ENCODE measurements at regions not wholly inside any gene's neighbourhood (a gene's known extent, or its start where the extent isn't known, plus 50 kb on each side); places are given as distances from the start of the nearest gene placed in this dataset.

DNA sequence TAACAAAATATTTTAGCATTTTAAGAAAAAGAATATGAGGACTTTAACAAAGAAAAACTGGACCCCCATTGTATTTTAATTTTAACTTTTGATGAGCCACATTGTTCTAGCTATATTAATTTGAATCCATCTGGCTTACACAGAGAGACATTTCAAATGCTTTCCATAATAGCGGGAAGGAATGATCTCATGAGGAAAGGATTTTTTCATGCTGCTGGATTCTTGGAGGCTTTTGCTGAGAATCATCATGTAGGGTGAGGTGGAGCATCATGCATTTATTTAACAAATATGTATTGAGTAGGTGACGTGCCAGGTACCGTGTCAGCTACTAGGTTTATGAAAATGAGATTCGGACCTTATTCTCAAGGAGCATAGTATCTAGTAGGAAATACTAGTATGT, 1006.3 kb downstream of the SORCS1 start:
- in situ Hi-C loops (cut with HindIII; ENCODE audit: low pct_ligation_motif_present, low pct_unique_long_range_greater_than_20kb, low sequenced_read_pairs): no loop called here
- DNase-seq: no peak

DNA sequence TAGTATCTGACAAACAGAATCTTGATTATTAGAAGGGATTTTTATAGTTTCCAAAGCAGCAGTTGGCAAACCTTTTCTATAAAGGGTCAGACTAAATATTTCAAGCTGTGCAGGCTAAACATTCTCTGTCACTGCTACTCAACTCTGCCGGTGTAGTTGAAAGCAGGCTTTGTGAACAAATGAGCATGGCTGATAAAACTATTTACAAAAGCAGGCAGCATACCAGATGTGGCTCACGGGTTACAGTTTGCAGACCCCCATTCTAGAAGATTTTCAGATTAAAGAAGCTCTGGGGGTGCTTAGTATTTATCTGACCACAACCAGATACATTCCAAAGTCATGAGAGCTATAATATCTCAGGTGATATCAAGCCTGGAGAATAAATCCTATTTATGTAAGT, 1017.5 kb downstream of the SORCS1 start:
- no peak for DNase-seq
- in situ Hi-C loops (cut with HindIII; ENCODE audit: low pct_ligation_motif_present, low pct_unique_long_range_greater_than_20kb, low sequenced_read_pairs): no loop called here

- in situ Hi-C loops (cut with HindIII; ENCODE audit: low pct_ligation_motif_present, low pct_unique_long_range_greater_than_20kb, low sequenced_read_pairs): no loop called here
- DNase-seq: no peak
These were observed 1024.6 kb downstream of the SORCS1 start for GRCh38 chr10:106139915-106140314.

DNA sequence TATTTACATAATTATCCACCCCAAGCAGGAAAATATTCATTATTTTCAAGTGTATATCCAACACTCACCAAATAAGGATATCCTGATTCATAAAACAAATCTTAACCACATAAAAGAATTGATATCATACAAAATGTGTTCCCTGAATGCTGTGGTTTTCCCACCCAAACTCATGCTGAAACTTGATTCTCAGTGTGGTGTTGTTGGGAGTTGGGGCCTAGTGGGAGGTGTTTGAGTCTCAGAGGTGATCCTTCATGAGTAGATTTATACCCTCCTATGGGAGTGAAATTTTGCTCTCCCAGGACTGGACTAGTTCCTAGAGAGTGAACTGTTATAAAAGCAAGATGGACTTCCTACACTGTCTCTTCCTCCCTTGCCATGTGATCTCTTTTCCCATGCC, 1028.3 kb downstream of the SORCS1 start:
- DNase-seq: no peak
- in situ Hi-C loops (cut with HindIII; ENCODE audit: low pct_ligation_motif_present, low pct_unique_long_range_greater_than_20kb, low sequenced_read_pairs): no loop called here

- in situ Hi-C loops (cut with HindIII; ENCODE audit: low pct_ligation_motif_present, low pct_unique_long_range_greater_than_20kb, low sequenced_read_pairs): no loop called here
- no peak for DNase-seq
These were observed 1030.0 kb downstream of the SORCS1 start for GRCh38 chr10:106134326-106135000.

- in situ Hi-C loops (cut with HindIII; ENCODE audit: low pct_ligation_motif_present, low pct_unique_long_range_greater_than_20kb, low sequenced_read_pairs): no loop called here
- no peak for DNase-seq
These were observed 1031.1 kb downstream of the SORCS1 start for GRCh38 chr10:106133451-106133850.

DNA sequence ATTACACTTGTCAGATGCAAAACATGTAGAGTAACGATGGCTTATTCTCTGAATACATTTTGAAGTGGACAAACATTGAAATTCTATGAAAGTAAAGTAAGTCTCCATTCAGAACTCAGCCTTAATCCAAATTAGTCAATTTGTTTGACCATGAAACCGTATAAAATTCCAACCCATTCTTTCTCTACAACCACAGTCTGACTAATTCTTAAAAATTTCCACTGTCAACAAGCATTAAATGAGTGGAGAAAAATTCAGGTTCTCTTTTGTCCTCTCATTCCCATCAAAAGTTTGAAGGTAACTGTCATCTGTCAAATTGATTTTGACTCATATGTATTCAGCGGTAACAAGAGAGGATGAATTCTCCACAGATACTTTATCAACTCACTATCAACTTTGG, 1031.5 kb downstream of the SORCS1 start:
- in situ Hi-C loops (cut with HindIII; ENCODE audit: low pct_ligation_motif_present, low pct_unique_long_range_greater_than_20kb, low sequenced_read_pairs): no loop called here
- no peak for DNase-seq

GRCh38 chr10:106114656-106115186, 1049.8 kb downstream of the SORCS1 start:
- DNase-seq: no peak
- in situ Hi-C loops (cut with HindIII; ENCODE audit: low pct_ligation_motif_present, low pct_unique_long_range_greater_than_20kb, low sequenced_read_pairs): no loop called here

DNA sequence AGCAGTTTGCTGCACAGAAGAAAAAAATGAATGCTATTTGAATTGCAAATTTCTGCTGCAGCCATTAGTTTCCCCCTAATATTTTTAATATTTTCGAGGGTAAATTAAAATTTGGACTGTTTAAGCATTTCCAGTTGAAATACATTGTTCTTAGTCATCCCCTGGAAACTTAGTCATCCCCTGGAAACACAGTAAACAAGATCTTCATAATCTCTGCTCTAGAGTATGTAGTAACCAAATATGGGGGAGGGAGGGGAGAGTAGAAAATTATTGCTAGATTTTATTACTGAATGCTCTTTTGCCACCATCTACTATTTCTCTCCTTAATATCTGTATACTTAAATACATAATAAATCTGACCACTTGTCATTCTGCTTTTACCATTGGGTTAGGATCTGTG, 1053.3 kb downstream of the SORCS1 start:
- in situ Hi-C loops (cut with HindIII; ENCODE audit: low pct_ligation_motif_present, low pct_unique_long_range_greater_than_20kb, low sequenced_read_pairs): no loop called here

GRCh38 chr10:106107706-106108105, 1056.8 kb downstream of the SORCS1 start:
- no peak for DNase-seq
- in situ Hi-C loops (cut with HindIII; ENCODE audit: low pct_ligation_motif_present, low pct_unique_long_range_greater_than_20kb, low sequenced_read_pairs): no loop called here

More for the DNA sequence above, 1053.3 kb downstream of the SORCS1 start:
- DNase-seq: no peak

- no peak for DNase-seq
- in situ Hi-C loops (cut with HindIII; ENCODE audit: low pct_ligation_motif_present, low pct_unique_long_range_greater_than_20kb, low sequenced_read_pairs): no loop called here
These were observed 1058.4 kb downstream of the SORCS1 start for GRCh38 chr10:106106114-106106513.

GRCh38 chr10:106089855-106090254, 1074.7 kb downstream of the SORCS1 start:
- in situ Hi-C loops (cut with HindIII; ENCODE audit: low pct_ligation_motif_present, low pct_unique_long_range_greater_than_20kb, low sequenced_read_pairs): no loop called here
- no peak for DNase-seq

DNA sequence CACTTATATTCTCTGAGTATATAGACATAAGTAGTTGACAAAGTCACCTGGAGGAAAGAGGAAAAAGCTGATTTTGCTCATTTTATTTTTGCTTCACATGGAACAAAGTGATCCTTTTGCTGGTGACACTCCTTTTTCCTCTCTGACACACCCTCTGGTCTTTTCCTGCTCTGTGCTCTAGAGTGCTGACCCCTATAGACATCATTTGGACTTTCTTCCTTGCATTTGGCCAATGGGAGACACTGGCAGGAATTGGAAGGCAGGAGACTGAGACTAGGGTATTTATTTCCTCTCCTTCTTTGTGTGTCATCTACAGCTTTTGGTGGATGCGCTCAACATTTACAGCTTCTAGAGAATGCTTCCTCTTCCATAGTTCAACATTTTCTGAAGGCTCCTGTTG, 1078.1 kb downstream of the SORCS1 start:
- DNase-seq: no peak
- in situ Hi-C loops (cut with HindIII; ENCODE audit: low pct_ligation_motif_present, low pct_unique_long_range_greater_than_20kb, low sequenced_read_pairs): no loop called here

DNA sequence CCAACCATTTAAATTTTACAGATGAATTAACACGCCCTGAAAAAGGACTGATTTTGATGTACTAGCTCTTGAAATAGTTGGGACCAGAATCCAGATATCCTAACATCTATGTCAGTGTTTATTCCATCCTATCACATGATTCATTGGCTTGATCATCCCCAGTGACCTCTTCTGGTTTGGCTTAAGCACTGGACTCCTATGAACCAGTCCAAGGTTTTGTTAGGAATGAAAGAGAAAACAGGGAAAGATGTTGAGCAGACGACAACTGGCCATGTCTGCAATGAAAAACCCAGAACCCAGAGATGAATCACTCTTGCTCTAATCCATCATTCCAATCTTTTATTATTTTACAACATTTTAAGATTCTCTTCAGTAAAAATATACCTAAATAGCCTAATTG, 1080.9 kb downstream of the SORCS1 start:
- in situ Hi-C loops (cut with HindIII; ENCODE audit: low pct_ligation_motif_present, low pct_unique_long_range_greater_than_20kb, low sequenced_read_pairs): no loop called here
- DNase-seq: no peak

- no peak for DNase-seq
- in situ Hi-C loops (cut with HindIII; ENCODE audit: low pct_ligation_motif_present, low pct_unique_long_range_greater_than_20kb, low sequenced_read_pairs): no loop called here
These were observed 1081.6 kb downstream of the SORCS1 start for GRCh38 chr10:106082865-106083264.

DNA sequence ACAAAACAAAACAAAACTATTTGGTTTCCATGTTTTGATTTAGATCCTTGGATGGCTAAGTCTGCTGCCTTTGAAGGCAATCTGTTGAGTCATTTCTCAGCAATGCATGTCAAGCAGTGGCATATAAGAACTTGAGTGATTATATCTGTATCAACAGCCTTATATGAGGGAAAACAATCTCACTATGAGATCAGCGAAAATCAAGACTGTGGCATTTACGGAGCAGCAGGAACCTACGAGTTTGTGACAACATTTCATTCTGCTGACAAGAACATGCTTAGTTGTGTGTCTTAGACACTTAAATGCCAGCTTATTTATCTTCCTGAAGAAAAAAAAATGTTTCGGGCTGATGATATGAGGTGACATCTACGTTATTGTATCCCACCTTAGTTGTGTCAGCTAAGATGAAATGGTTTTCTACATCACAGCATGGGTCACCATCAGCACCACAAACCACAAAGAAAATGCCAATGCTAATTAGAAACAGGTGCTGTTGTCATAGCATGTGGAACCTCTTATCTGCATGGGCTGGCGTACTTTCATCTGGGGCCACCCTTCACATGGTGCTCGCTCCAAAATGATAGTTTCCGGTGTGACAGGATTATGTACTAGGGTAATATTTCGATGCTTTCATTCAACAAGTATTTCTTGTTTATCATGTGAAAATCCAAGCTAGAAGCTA, 1085.5 kb downstream of the SORCS1 start:
- DNase-seq: no peak
- in situ Hi-C loops (cut with HindIII; ENCODE audit: low pct_ligation_motif_present, low pct_unique_long_range_greater_than_20kb, low sequenced_read_pairs): no loop called here

DNA sequence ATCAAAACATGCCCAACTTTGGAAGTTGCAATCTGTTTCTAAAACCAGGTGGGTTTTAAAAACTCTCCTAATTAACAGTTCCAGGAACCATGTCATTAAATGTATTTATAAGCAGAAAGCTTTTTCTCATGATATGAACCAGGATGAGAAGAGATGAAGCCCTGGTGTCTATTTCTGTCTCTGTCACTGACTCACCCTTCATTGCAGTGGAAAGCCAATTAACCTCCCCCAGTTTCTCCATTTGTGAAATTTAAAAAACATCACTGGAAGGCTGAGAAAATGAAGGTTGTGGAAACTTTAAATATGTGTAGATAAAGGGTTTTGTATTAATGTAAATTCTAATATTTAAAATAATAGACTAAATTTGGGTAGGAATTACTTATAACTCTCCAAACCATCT, 1088.0 kb downstream of the SORCS1 start:
- in situ Hi-C loops (cut with HindIII; ENCODE audit: low pct_ligation_motif_present, low pct_unique_long_range_greater_than_20kb, low sequenced_read_pairs): no loop called here
- no peak for DNase-seq

- DNase-seq: no peak
- in situ Hi-C loops (cut with HindIII; ENCODE audit: low pct_ligation_motif_present, low pct_unique_long_range_greater_than_20kb, low sequenced_read_pairs): no loop called here
These were observed 1111.4 kb downstream of the SORCS1 start for GRCh38 chr10:106053061-106053460.

DNA sequence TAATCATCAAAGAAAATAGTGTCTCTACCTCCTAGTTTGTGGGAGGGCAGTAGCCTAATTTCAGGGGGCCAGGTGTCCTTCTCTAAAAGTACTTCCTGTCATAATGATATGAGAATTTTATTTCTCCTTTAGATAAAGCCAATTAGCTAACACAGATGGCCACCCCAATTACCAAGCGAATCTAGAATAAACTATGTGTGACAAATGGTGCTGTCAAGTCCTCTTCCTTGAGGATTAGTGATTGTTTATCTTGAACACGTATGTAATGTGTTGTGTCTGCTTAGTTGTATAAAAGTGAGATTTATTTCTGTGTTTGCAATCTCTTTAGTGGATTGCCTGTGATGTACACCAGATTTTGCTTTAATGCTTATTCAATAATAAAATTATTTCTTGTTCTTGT, 1120.0 kb downstream of the SORCS1 start:
- DNase-seq: no peak
- in situ Hi-C loops (cut with HindIII; ENCODE audit: low pct_ligation_motif_present, low pct_unique_long_range_greater_than_20kb, low sequenced_read_pairs): no loop called here

GRCh38 chr10:106043863-106044262, 1120.6 kb downstream of the SORCS1 start:
- DNase-seq: peak; percentile 10
- in situ Hi-C loops (cut with HindIII; ENCODE audit: low pct_ligation_motif_present, low pct_unique_long_range_greater_than_20kb, low sequenced_read_pairs): no loop called here

Measured in ACHN (cell line).